ENCODE measurements at regions not wholly inside any gene's neighbourhood (a gene's known extent, or its start where the extent isn't known, plus 50 kb on each side); places are given as distances from the start of the nearest gene placed in this dataset.

DNA sequence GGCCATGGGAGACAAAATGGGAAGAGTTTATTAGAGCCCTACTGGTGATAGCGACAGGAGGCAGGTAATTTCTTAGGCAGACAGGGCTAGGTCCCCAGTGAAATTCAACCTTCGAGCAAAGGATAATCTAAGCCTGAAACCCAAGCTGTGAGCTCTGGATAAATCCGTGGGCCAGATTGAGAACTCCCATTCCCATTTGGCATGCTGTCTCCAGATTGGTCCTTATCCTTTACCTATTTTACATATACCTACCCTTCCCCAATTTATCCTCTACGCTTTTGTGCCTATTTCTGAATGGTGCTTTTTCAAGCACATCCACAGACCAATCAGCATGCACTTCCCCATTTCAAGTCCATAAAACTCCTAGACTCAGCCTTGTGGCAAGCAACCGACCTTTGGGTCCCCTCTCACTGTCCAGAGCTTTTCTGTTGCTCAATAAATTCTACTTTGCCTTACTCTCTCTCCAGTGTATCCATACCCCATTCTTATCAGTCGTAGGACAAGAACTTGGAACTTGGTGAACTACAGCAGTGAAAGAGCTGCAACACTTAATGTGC, 268.0 kb downstream of the MYCN start:
- TF ChIP-seq, protein P1, sequence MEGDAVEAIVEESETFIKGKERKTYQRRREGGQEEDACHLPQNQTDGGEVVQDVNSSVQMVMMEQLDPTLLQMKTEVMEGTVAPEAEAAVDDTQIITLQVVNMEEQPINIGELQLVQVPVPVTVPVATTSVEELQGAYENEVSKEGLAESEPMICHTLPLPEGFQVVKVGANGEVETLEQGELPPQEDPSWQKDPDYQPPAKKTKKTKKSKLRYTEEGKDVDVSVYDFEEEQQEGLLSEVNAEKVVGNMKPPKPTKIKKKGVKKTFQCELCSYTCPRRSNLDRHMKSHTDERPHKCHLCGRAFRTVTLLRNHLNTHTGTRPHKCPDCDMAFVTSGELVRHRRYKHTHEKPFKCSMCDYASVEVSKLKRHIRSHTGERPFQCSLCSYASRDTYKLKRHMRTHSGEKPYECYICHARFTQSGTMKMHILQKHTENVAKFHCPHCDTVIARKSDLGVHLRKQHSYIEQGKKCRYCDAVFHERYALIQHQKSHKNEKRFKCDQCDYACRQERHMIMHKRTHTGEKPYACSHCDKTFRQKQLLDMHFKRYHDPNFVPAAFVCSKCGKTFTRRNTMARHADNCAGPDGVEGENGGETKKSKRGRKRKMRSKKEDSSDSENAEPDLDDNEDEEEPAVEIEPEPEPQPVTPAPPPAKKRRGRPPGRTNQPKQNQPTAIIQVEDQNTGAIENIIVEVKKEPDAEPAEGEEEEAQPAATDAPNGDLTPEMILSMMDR (IDR thresholded peaks at IDR 0.05) = no peak
- TF ChIP-seq POLR2A (IDR thresholded peaks at IDR 0.05) = no peak
